Activated CD4-positive, alpha-beta T cell treated with anti-CD3 and anti-CD28 coated beads, Interleukin-2, amount 50 U/mL, for 1 hour (primary cell): ENCODE measurements at regions not wholly inside any gene's neighbourhood (a gene's known extent, or its start where the extent isn't known, plus 50 kb on each side); places are given as distances from the start of the nearest gene placed in this dataset.

Experiments
- DNase-seq: peaks from one replicate; pipeline ENCODE4 v3.0.0-alpha.2; 2020

- DNase-seq = no peak
Measured at GRCh38 chr5:117095346-117096332, 521.0 kb upstream of the SEMA6A start.

GRCh38 chr5:117094114-117094815 is 519.6 kb upstream of the SEMA6A start:
- no peak for DNase-seq

GRCh38 chr5:117093653-117094052 is 519.0 kb upstream of the SEMA6A start:
- DNase-seq = no peak

- DNase-seq = no peak
Measured at GRCh38 chr5:117089001-117089400, 514.4 kb upstream of the SEMA6A start.

- DNase-seq = no peak
Measured at GRCh38 chr5:117088176-117088575, 513.6 kb upstream of the SEMA6A start.

GRCh38 chr5:117084067-117084466 is 509.4 kb upstream of the SEMA6A start:
- DNase-seq = no peak

GRCh38 chr5:117082977-117083376 is 508.4 kb upstream of the SEMA6A start:
- DNase-seq = no peak

GRCh38 chr5:117077142-117077541 is 502.5 kb upstream of the SEMA6A start:
- DNase-seq = no peak

GRCh38 chr5:117072439-117072838 is 497.8 kb upstream of the SEMA6A start:
- no peak for DNase-seq

- no peak for DNase-seq
Measured at GRCh38 chr5:117065800-117066199, 491.2 kb upstream of the SEMA6A start.

GRCh38 chr5:117065161-117065560 is 490.5 kb upstream of the SEMA6A start:
- DNase-seq = no peak

GRCh38 chr5:117060099-117060498 is 485.5 kb upstream of the SEMA6A start:
- no peak for DNase-seq

- no peak for DNase-seq
Measured at GRCh38 chr5:117058740-117059139, 484.1 kb upstream of the SEMA6A start.

- no peak for DNase-seq
Measured at GRCh38 chr5:117055517-117055916, 480.9 kb upstream of the SEMA6A start.

GRCh38 chr5:117054911-117055310 is 480.3 kb upstream of the SEMA6A start:
- no peak for DNase-seq

- DNase-seq = no peak
Measured at GRCh38 chr5:117054141-117054540, 479.5 kb upstream of the SEMA6A start.

GRCh38 chr5:117041926-117042595 is 467.4 kb upstream of the SEMA6A start:
- DNase-seq = no peak

- no peak for DNase-seq
Measured at GRCh38 chr5:117039035-117039434, 464.4 kb upstream of the SEMA6A start.

GRCh38 chr5:117027384-117027783 is 452.8 kb upstream of the SEMA6A start:
- DNase-seq = no peak

- no peak for DNase-seq
Measured at GRCh38 chr5:117020999-117021398, 446.4 kb upstream of the SEMA6A start.

- DNase-seq = no peak
Measured at GRCh38 chr5:117013280-117013877, 438.8 kb upstream of the SEMA6A start.

GRCh38 chr5:117010574-117010973 is 436.0 kb upstream of the SEMA6A start:
- no peak for DNase-seq

- no peak for DNase-seq
Measured at GRCh38 chr5:116998024-116998423, 423.4 kb upstream of the SEMA6A start.
